Heart left ventricle (tissue), 13 donors: ENCODE measurements at regions not wholly inside any gene's neighbourhood (a gene's known extent, or its start where the extent isn't known, plus 50 kb on each side); places are given as distances from the start of the nearest gene placed in this dataset.

Experiments used
- POLR2A ChIP-seq, 2 donors: fragments of 450-650 bp; IDR thresholded peaks; one replicate each; pipeline ENCODE4 v1.6.1; 2017; ENCODE audit warnings: antibody characterized with exemption in 2 of 2, mild to moderate bottlenecking in 2 of 2, moderate library complexity in 2 of 2
- TF ChIP-seq, protein P1 (sequence below), 12 donors: fragments of 200-600 bp; sonication (generic) in 4 of 12; IDR thresholded peaks; one replicate each; pipeline versions ENCODE4 v1.5.0 to v1.8.0; 2018 to 2022; ENCODE audit warnings: antibody characterized with exemption in 12 of 12, mild to moderate bottlenecking in 5 of 12
- donor health status: ischemic (EF 13 %, LVEDD 7.1; RV severe dilation, severe dysfunction).
- donor health status: DM: no; HTN: yes; CAD: no.
- donor health status: DM: no; HTN: no; CAD: no.
- donor health status: ischemic (EF 25% LVEDD 6.9; RV normal size, moderate dysfunction).
- donor health status: ischemic (EF 25% LVEDD 5.7; RV mildly dilated, moderate dysfunction).
- donor health status: ischemic (EF 35%, LVEDD 5.7; RV mildly dilated, moderate dysfunction).
- donor health status: nonischemic (EF 11% LVEDD 7.7; RV severe dilation, severe dysfunction).
- donor health status: DM: yes; HTN: yes; CAD: no.
- donor health status: PGD.
- donor health status: ischemic (EF 29% LVEDD 5.4; RV normal size, mild dysfunction).
- donor health status: nonischemic (EF 23%, LVEDD 6.1; RV moderate dilation, normal function).

DNA sequence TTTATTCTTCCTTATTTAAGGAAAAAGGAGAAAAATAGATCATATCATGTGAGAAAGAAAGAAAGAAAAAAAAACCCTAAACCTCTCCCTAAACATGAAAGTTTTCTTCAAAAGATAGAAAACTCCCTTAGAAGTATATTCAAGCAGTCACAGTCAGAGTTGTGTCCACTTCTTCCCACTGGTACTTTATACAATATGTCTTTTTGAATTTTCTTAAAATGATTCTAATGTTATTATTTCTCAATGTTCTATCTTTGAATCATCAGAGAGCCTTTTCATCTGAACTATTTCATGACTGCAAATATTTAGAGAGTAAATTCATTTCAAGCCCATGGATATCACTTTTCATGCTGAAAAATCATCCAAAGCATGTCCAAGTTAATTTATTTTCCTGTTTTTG is 205.2 kb upstream of the SPOPL start:
- TF ChIP-seq, protein P1, sequence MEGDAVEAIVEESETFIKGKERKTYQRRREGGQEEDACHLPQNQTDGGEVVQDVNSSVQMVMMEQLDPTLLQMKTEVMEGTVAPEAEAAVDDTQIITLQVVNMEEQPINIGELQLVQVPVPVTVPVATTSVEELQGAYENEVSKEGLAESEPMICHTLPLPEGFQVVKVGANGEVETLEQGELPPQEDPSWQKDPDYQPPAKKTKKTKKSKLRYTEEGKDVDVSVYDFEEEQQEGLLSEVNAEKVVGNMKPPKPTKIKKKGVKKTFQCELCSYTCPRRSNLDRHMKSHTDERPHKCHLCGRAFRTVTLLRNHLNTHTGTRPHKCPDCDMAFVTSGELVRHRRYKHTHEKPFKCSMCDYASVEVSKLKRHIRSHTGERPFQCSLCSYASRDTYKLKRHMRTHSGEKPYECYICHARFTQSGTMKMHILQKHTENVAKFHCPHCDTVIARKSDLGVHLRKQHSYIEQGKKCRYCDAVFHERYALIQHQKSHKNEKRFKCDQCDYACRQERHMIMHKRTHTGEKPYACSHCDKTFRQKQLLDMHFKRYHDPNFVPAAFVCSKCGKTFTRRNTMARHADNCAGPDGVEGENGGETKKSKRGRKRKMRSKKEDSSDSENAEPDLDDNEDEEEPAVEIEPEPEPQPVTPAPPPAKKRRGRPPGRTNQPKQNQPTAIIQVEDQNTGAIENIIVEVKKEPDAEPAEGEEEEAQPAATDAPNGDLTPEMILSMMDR (IDR thresholded peaks at IDR 0.05), result no peak
- no peak for TF ChIP-seq POLR2A (IDR thresholded peaks at IDR 0.05)
